Stimulated activated CD4-positive, alpha-beta T cell treated with anti-CD3 and anti-CD28 coated beads, Interleukin-15, amount 100 ng/mL, for 24 hours (primary cell): ENCODE measurements at regions not wholly inside any gene's neighbourhood (a gene's known extent, or its start where the extent isn't known, plus 50 kb on each side); places are given as distances from the start of the nearest gene placed in this dataset.

Source experiments
- DNase-seq: peaks from one replicate; pipeline ENCODE4 v3.0.0-alpha.2; 2020

DNA sequence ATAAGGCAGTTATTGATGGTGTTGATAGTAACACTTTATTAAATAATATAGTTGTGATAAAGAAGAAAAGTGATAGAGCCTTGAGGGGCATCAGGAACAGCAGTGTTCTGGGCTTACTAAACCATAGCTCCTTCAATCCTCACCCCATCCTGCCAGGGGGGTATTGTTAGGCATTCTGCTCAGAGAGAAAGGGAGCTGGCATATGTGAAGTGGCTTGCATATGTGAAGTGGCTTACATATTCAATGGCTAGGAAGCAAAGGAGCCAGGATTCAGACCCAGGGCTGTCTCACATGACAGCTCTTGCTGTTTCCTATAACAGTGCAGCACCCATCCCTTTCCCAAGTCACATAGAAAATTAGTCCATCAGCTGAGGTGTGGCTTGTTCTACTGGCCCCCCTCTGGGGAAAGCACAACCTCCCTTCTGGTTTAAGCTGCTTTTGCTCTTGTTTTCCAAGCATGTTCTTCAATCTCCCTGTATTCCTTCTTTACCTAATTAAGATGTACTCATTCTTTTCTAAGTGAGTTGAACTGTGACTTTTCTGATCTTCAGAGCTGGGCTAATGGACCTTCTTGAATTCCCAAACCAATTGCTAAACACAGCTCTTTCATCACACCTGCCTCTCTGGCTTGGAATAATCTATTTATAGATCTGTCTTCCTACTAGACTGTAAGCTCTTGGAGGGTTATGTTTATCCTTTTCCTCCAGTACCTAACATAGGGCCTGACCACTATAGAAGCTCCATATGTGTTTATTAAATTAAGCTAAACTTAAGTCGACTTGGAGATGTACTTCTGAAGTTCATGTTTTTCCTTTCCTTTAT, 108.7 kb upstream of the GLI3 start:
- no peak for DNase-seq

DNA sequence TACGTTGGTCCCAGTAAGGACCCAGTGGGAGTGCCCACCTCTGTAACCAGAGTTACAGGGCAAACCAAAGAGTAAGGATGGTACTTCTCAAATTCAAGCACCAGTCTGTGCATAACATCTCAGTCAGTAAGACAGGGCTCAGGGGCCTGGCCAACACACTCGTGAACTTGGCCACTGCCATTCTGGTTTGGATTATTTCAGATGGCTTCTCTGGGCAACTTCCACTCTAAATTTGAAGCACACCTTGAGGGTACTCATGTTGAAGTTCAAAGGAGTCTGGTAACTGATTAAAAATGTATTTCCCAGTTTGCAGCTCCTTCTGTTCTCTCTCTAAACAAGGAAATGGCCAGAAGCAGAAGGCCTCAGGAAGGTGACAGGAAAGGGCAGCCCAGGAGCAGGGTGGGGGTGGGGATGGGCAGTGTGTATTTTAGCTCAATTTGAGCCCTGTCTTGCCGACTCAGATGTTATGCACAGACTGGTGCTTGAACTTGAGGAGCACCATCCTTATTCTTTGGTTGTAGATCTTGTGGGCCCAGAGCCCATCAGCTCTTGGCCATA, 107.3 kb upstream of the GLI3 start:
- no peak for DNase-seq

DNA sequence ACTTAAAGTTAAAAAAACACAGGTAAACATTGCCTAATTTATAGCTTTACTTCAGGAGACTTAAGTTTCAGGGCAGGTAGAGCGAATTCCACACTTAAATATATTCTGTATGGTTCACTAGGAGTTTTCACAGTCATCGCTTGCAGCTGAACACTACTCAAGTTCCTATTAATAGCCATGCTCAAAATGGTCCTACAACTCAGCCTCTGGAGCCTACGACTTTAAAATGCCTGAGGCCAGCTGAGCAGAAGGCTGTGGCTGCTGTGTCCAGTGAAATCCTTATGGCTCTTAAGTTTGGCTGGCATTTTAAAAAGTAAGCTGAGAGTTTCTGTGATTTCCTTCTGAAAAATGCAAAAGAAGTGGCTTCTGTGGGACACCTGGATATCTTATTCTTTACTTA, 105.4 kb upstream of the GLI3 start:
- DNase-seq: no peak

- no peak for DNase-seq
Measured at GRCh38 chr7:42340436-42340835, 103.4 kb upstream of the GLI3 start.

- no peak for DNase-seq
Measured at GRCh38 chr7:42338916-42339540, 102.0 kb upstream of the GLI3 start.

- no peak for DNase-seq
Measured at GRCh38 chr7:42338231-42338915, 101.4 kb upstream of the GLI3 start.

DNA sequence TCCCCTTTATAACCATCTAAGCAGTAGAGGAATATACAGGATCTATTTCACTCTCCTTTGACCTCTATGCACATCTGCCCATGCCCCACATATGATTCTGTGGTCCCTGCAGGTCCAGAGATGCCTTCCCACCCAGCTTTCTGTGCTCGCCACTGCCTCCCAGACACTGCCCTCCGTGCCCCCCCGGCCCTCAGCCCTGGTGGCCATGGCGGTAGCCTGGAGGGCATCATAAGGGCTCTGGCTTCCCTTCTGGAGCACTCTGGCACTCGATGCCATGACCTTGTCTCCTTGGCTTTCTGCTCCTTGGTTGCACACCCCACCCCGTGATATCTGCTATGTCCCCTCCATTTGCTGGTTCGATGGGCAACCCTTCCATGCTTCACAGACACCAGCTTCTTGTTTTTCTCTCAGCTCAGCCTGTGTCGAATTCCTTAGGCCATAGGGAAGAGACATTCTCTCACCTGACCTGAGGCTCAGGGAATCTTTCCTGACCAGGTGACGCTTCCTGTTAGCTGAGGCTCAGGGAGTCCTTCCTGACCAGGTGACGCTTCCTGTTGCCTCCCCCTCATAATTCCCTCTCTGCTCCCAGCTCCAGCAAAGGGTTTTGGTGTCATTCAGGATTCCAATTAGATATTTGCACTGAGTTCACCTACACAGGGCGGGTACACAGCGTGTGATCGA, 100.4 kb upstream of the GLI3 start:
- no peak for DNase-seq

DNA sequence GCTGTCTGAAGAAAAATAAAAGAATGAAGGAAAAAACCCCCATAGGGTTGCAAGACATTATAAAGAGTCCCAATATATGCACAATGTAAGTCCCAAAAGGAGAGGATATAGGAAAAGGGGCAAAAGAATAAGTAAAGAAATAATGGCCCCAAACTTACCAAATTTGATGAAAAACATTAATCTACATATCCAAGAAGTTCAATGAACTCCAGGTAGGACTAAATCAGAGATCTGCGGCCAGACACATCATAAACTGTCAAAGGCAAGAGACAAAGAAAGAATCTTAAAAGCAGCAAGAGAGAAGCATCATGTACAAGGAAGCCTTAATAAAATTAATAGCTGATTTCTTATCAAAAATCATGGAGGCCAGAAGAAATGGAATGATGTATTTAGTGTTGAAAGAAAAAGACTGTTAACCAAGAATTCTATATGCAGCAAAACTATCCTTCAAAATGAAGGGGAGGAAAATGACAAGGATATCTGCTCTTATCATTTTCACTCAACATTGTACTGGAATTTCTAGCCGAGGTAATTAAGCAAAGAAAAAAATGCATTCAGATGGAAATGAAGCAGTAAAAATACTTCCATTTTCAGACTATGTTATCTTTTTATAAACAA, 95.7 kb upstream of the GLI3 start:
- DNase-seq: no peak

DNA sequence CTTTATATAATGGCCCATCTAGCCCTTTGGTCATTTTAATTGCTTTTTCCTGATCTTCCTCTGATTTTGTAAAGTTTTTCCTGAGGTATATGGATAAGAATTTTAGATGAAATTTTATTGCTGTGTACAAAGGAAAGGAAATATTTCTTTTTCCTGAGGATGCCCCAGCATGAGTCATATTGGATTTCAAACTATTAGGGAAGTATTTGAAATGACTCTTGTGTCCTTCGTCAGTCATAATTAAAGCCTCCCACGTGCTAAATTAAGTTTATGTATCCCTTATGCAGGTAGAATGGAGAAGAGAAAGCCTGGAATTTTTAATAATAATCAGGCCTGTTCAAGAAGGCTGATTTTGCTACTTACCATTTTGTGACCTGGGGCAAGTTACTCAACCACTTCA, 82.6 kb upstream of the GLI3 start:
- DNase-seq: no peak

- no peak for DNase-seq
Measured at GRCh38 chr7:42315631-42316030, 78.6 kb upstream of the GLI3 start.

GRCh38 chr7:42315103-42315502, 78.1 kb upstream of the GLI3 start:
- DNase-seq: no peak

DNA sequence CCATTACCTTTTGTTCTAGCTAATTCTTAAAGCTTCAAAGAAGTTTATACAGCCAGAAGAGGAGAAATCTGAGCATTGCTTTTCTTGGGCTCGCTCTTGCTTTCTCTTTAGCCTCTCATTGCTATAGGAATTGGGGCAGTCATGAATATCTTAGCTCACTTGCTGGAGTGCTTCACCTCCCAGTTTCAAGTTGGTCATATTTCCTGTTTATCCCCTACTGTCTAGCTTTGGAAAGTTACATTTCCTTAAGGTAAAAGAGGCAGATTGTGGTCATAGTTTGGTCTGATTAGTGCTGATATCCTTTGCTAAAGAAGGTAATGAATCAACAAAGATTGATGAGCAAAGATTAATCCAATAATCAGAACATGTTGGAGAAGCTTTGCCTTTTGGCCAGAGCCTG, 77.7 kb upstream of the GLI3 start:
- DNase-seq: no peak

- DNase-seq: no peak
Measured at GRCh38 chr7:42311195-42311594, 74.2 kb upstream of the GLI3 start.

DNA sequence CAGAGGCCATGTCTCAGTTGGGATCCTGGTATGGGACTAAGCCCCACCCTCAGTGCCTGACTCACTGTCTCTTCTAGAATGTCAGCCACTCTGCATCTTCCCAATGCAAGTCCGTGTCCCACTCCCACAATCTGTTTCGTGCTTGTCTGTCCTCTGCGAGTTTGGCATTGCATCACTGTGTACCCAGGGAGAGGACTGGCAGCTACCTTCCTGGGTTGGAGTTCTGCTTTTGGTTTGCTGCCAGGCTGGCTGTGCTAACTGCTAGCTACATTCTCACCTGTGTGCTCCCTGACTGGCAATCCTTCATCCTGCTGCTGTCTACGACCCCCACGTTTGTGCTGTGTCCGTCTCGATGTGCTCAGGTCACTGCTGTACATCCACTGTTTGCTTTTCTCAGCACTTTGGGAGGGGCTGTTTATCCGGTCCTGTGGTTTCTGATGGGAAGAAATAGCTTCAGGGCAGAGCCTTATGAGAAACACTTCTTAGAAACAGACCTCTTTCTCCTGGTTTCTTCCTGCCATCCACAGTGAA, 56.0 kb upstream of the GLI3 start:
- DNase-seq: no peak

DNA sequence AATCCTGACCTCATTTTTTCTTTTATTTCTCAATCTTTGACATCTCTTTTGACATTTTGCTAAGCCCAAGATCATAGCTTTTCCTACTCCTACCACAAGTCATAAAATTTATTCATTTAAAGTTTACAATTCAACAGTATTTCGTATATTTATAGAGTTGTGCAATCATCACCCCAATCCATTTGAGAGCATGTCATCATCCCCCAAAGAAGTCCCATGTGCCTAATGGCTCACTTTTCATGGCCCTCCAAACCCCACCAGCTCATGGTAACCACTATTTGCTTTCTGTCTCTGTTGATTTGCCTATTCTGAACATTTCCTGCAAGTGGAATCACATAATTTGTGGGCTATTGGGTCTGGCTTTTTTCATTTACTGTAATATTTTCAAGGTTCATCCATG, 52.5 kb upstream of the GLI3 start:
- DNase-seq: no peak
